Cardiac fibroblast (primary cell): ENCODE measurements at regions not wholly inside any gene's neighbourhood (a gene's known extent, or its start where the extent isn't known, plus 50 kb on each side); places are given as distances from the start of the nearest gene placed in this dataset.

ENCODE experiments used
- DNase-seq, 2 donors: peaks; one replicate each; pipeline versions ENCODE4 v3.0.0 to v3.0.0-alpha.2; 2010; ENCODE audit warnings: low read depth in 2 of 2
- H3K4me3 ChIP-seq, 2 donors: replicated peaks in 1 of 2; 1 replicate in 1 of 2; 2 replicates in 1 of 2; pipeline ENCODE4 v1.5.1; 2011; ENCODE audit warnings: low read depth in 2 of 2, low read length in 2 of 2, mild to moderate bottlenecking in 2 of 2, moderate library complexity in 1 of 2
- CTCF ChIP-seq: IDR thresholded peaks from one replicate; pipeline ENCODE4 v1.5.1; 2011; ENCODE audit warnings: low read depth, mild to moderate bottlenecking, low read length, inconsistent platforms

GRCh38 chr9:134557331-134557730, 84.3 kb upstream of the COL5A1 start:
- DNase-seq = no peak
- no peak for TF ChIP-seq CTCF
- H3K4me3 ChIP-seq = no peak overlapping the region

DNA sequence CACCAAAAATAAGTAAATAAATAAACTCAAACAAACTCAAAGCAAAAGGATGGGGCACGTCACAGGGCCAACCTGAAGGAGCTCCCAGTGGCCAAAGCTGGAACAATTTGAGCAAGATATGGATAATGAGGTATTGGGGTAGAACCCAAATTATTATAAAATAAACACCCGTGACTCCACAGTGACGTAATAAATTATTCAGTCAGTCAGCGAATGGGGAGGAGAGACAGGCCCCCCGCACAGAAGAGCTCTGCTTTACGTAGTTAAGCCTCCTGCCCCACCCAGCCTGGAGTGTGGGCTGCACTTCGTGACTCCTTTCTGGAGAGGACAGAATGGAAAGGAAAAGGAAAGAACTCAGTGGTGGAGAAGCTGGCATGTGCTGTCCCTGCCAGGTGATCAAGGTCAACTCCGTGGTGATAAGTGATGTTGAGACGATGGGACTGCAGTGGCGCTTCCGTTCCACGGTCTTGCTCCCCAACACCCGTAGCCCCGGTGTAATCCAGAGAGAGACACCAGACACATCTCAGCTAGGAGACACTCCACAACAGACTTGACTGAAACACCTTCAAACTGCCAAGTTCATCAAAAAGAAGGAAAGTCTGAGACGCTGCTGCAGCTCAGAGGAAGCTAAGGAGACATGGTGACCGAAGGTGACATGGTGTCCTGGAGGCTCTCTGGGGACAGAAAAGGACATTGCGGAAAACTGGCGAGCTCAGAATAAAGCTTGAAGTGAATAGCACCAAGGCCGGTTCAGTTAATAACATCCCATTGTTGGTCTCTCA, 83.3 kb upstream of the COL5A1 start:
- no peak overlapping the region for H3K4me3 ChIP-seq
- TF ChIP-seq CTCF = no peak
- no peak for DNase-seq

DNA sequence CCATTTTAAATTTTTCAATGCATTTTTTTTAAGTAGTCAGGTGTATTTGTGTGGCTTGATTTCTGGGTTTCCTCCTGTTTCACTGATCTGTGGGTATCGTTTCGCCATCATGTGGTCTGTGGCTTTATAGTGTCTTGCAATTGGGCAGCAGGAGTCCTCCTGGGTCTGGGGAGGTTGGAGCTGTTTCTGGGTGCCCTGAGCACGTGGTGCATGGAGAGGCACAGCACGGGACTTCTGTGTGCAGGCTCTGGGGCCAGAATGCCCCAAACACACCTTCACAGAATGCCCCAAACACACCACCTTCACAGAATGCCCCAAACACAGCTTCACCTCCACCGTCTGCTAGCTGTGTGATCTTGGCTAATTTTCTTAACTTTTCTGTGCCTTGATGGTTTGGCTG, 82.6 kb upstream of the COL5A1 start:
- no peak for DNase-seq
- no peak overlapping the region for H3K4me3 ChIP-seq
- no peak for TF ChIP-seq CTCF

GRCh38 chr9:134560206-134560605, 81.4 kb upstream of the COL5A1 start:
- DNase-seq = no peak
- H3K4me3 ChIP-seq = no peak overlapping the region
- no peak for TF ChIP-seq CTCF

DNA sequence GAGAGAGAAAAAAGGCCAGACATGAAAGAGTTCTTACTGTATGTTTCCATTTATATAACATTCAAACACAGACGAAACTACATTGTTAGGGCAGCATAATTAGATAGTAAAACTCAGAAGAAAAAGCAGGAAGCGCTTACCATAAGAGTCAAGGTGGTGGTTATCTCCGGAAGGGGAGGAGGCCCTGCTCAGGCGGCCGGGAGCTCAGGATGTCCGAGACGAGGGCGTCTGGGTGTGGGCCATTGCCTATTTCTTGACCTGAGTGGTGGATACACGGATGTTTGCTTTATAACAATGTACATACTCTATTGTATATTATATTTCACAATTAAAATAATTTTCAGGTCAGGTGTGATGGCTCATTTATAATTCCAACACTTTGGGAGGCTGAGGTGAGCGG, 80.9 kb upstream of the COL5A1 start:
- DNase-seq = no peak
- no peak overlapping the region for H3K4me3 ChIP-seq
- no peak for TF ChIP-seq CTCF

DNA sequence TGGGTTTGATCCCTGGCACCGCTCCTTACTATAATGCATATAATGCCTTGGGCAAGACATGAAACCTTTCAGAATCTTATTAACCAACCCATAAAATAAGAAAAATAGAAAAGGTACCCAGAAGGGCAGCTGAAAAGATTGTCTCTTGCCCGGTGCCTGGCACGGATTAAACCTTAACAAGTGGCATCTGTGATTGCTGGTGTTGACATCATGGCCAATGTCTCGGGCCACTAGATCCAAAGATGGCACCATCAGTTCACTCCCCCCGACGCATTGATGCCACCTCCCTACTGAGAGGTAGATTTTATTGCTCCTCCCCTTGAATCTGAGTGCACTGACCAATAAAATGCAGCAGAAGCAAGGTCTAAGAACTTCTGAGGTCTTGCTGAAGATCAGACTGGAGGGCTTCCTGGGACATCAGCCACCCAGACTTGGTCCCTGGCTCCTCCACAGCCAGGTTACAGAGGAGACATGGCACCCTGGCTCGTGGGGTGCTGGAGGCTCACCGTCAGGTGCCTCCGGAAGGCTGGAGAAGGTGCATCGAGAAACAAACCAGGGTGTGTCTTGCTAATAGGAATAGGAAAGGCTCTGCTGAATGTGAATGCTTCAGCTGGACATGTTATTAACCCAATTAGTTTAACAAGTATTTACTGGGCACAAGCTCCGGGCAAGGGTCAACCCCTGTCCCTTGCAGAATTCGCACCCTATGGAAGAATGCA, 80.0 kb upstream of the COL5A1 start:
- no peak for DNase-seq
- H3K4me3 ChIP-seq = no peak overlapping the region
- no peak for TF ChIP-seq CTCF
